SJSA1 (cell line): ENCODE measurements at regions not wholly inside any gene's neighbourhood (a gene's known extent, or its start where the extent isn't known, plus 50 kb on each side); places are given as distances from the start of the nearest gene placed in this dataset.

ENCODE experiments used
- DNase-seq, 2 experiments: peaks; one replicate each; pipeline ENCODE4 v3.0.0-alpha.2; 2015 to 2020; ENCODE audit warnings: low spot score in 2 of 2, low read depth in 1 of 2
- H3K27ac ChIP-seq: fragments of 250-450 bp; sonication (Bioruptor Pico); 2 replicates; pipeline ENCODE4 v1.5.1; 2020; ENCODE audit warnings: mild to moderate bottlenecking, moderate library complexity
- H3K27me3 ChIP-seq: fragments of 250-450 bp; sonication (Bioruptor Pico); replicated peaks from 2 replicates; pipeline ENCODE4 v1.5.1; 2020; ENCODE audit warnings: mild to moderate bottlenecking, moderate library complexity
- H3K36me3 ChIP-seq: fragments of 250-450 bp; sonication (Bioruptor Pico); 2 replicates; pipeline ENCODE4 v1.5.1; 2020; ENCODE audit warnings: mild to moderate bottlenecking
- H3K4me1 ChIP-seq: fragments of 250-450 bp; sonication (Bioruptor Pico); replicated peaks from 2 replicates; pipeline ENCODE4 v1.6.1; 2021; ENCODE audit warnings: mild to moderate bottlenecking
- H3K4me3 ChIP-seq: fragments of 250-450 bp; sonication (Bioruptor Pico); 2 replicates; pipeline ENCODE4 v1.5.1; 2020; ENCODE audit warnings: mild to moderate bottlenecking
- H3K9me3 ChIP-seq: fragments of 250-450 bp; sonication (Bioruptor Pico); replicated peaks from 2 replicates; pipeline ENCODE4 v1.5.1; 2020; ENCODE audit warnings: mild to moderate bottlenecking

- no peaks in the 10 kb centered on the region for H3K9me3 ChIP-seq
- H3K36me3 ChIP-seq: no peaks in the 10 kb centered on the region
- no peak overlapping the region for H3K27ac ChIP-seq
- DNase-seq: no peak
- no peak overlapping the region for H3K4me3 ChIP-seq
- H3K4me1 ChIP-seq: no peaks in the 10 kb centered on the region
- peaks cover under 1% of the 10 kb centered on the region; the same call in 1 of the 2 replicates for H3K27me3 ChIP-seq
These were observed 205.3 kb downstream of the TBXT start for GRCh38 chr6:165962366-165962765.

- H3K9me3 ChIP-seq: no peaks in the 10 kb centered on the region
These were observed 206.4 kb downstream of the TBXT start for GRCh38 chr6:165961233-165961632.

GRCh38 chr6:165960695-165961094 is 207.0 kb downstream of the TBXT start:
- DNase-seq: no peak
- H3K4me1 ChIP-seq: no peaks in the 10 kb centered on the region
- H3K27me3 ChIP-seq: no peaks in the 10 kb centered on the region; the same call in 1 of the 2 replicates
- H3K27ac ChIP-seq: no peak overlapping the region
- H3K36me3 ChIP-seq: no peaks in the 10 kb centered on the region
- no peak overlapping the region for H3K4me3 ChIP-seq
- no peaks in the 10 kb centered on the region for H3K9me3 ChIP-seq

More at GRCh38 chr6:165961233-165961632, 206.4 kb downstream of the TBXT start:
- no peaks in the 10 kb centered on the region for H3K36me3 ChIP-seq
- no peak for DNase-seq
- no peaks in the 10 kb centered on the region; the same call in 1 of the 2 replicates for H3K27me3 ChIP-seq
- H3K4me3 ChIP-seq: no peak overlapping the region
- no peaks in the 10 kb centered on the region for H3K4me1 ChIP-seq
- H3K27ac ChIP-seq: no peak overlapping the region

GRCh38 chr6:165959627-165960026 is 208.0 kb downstream of the TBXT start:
- H3K27me3 ChIP-seq: no peaks in the 10 kb centered on the region; the same call in 1 of the 2 replicates
- no peak for DNase-seq
- no peaks in the 10 kb centered on the region for H3K4me1 ChIP-seq
- no peak overlapping the region for H3K27ac ChIP-seq
- no peaks in the 10 kb centered on the region for H3K9me3 ChIP-seq
- H3K4me3 ChIP-seq: no peak overlapping the region
- no peaks in the 10 kb centered on the region for H3K36me3 ChIP-seq

GRCh38 chr6:165956874-165957273 is 210.8 kb downstream of the TBXT start:
- Histone ChIP-seq H3K36me3 (no peaks in the 10 kb centered on the region), H3K9me3 (no peaks in the 10 kb centered on the region), H3K27me3 (no peaks in the 10 kb centered on the region), H3K4me1 (no peaks in the 10 kb centered on the region), H3K4me3 (no peak overlapping the region), H3K27ac (no peak overlapping the region)
- no peak for DNase-seq

- no peaks in the 10 kb centered on the region for H3K4me1 ChIP-seq
- no peak for DNase-seq
- H3K27me3 ChIP-seq: no peaks in the 10 kb centered on the region
- H3K4me3 ChIP-seq: no peak overlapping the region
- H3K9me3 ChIP-seq: no peaks in the 10 kb centered on the region
- H3K36me3 ChIP-seq: no peaks in the 10 kb centered on the region
- no peak overlapping the region for H3K27ac ChIP-seq
These were observed 215.1 kb downstream of the TBXT start for GRCh38 chr6:165952514-165952913.

- Histone ChIP-seq H3K27me3 (no peaks in the 10 kb centered on the region), H3K4me3 (no peak overlapping the region), H3K27ac (no peak overlapping the region), H3K9me3 (no peaks in the 10 kb centered on the region), H3K4me1 (no peaks in the 10 kb centered on the region), H3K36me3 (no peaks in the 10 kb centered on the region)
- no peak for DNase-seq
These were observed 217.3 kb downstream of the TBXT start for GRCh38 chr6:165950316-165950715.

GRCh38 chr6:165949324-165949723 is 218.3 kb downstream of the TBXT start:
- Histone ChIP-seq H3K27ac (no peak overlapping the region), H3K27me3 (no peaks in the 10 kb centered on the region), H3K4me3 (no peak overlapping the region), H3K9me3 (no peaks in the 10 kb centered on the region), H3K36me3 (no peaks in the 10 kb centered on the region), H3K4me1 (no peaks in the 10 kb centered on the region)
- no peak for DNase-seq

GRCh38 chr6:165944002-165944466 is 223.6 kb downstream of the TBXT start:
- Histone ChIP-seq H3K4me1 (no peaks in the 10 kb centered on the region), H3K36me3 (no peaks in the 10 kb centered on the region), H3K27ac (no peak overlapping the region)

GRCh38 chr6:165941786-165942185 is 225.9 kb downstream of the TBXT start:
- Histone ChIP-seq H3K27ac (no peak overlapping the region), H3K4me3 (no peak overlapping the region), H3K4me1 (no peaks in the 10 kb centered on the region), H3K9me3 (no peaks in the 10 kb centered on the region), H3K36me3 (no peaks in the 10 kb centered on the region), H3K27me3 (no peaks in the 10 kb centered on the region)
- DNase-seq: no peak

More at GRCh38 chr6:165944002-165944466, 223.6 kb downstream of the TBXT start:
- Histone ChIP-seq H3K4me3 (no peak overlapping the region), H3K27me3 (no peaks in the 10 kb centered on the region), H3K9me3 (no peaks in the 10 kb centered on the region)
- DNase-seq: no peak

- Histone ChIP-seq H3K9me3 (no peaks in the 10 kb centered on the region), H3K27ac (no peak overlapping the region), H3K4me1 (no peaks in the 10 kb centered on the region), H3K36me3 (no peaks in the 10 kb centered on the region), H3K27me3 (no peaks in the 10 kb centered on the region), H3K4me3 (no peak overlapping the region)
- no peak for DNase-seq
These were observed 226.3 kb downstream of the TBXT start for GRCh38 chr6:165941249-165941775.

- no peaks in the 10 kb centered on the region for H3K4me1 ChIP-seq
- H3K4me3 ChIP-seq: no peak overlapping the region
These were observed 227.3 kb downstream of the TBXT start for GRCh38 chr6:165940366-165940765.

GRCh38 chr6:165939601-165940290 is 227.9 kb downstream of the TBXT start:
- Histone ChIP-seq H3K36me3 (no peaks in the 10 kb centered on the region), H3K4me3 (no peak overlapping the region), H3K9me3 (no peaks in the 10 kb centered on the region), H3K4me1 (no peaks in the 10 kb centered on the region), H3K27ac (no peak overlapping the region), H3K27me3 (no peaks in the 10 kb centered on the region)
- no peak for DNase-seq

More at GRCh38 chr6:165940366-165940765, 227.3 kb downstream of the TBXT start:
- Histone ChIP-seq H3K27me3 (no peaks in the 10 kb centered on the region), H3K27ac (no peak overlapping the region), H3K9me3 (no peaks in the 10 kb centered on the region), H3K36me3 (no peaks in the 10 kb centered on the region)
- DNase-seq: no peak

GRCh38 chr6:165939047-165939446 is 228.6 kb downstream of the TBXT start:
- H3K27ac ChIP-seq: no peak overlapping the region
- no peak for DNase-seq
- no peaks in the 10 kb centered on the region for H3K9me3 ChIP-seq
- no peaks in the 10 kb centered on the region for H3K27me3 ChIP-seq
- no peak overlapping the region for H3K4me3 ChIP-seq
- no peaks in the 10 kb centered on the region for H3K36me3 ChIP-seq
- no peaks in the 10 kb centered on the region for H3K4me1 ChIP-seq
